ENCODE measurements at regions not wholly inside any gene's neighbourhood (a gene's known extent, or its start where the extent isn't known, plus 50 kb on each side); places are given as distances from the start of the nearest gene placed in this dataset.

GRCh38 chr3:89971329-89971728 lies 863.9 kb downstream of the EPHA3 start:
- H3K27me3 ChIP-seq = no peaks in the 10 kb centered on the region
- H3K4me1 ChIP-seq = no peaks in the 10 kb centered on the region
- WGBS, 2 donors = 91 to 93% methylated on average over 2 of the region's 2 CpGs
- H3K36me3 ChIP-seq = no peaks in the 10 kb centered on the region
- no peak overlapping the region for H3K27ac ChIP-seq
- TF ChIP-seq EP300 (IDR thresholded peaks at IDR 0.05) = no peak
- no peak for TF ChIP-seq CTCF (IDR thresholded peaks at IDR 0.05)
- H3K4me3 ChIP-seq = no peak overlapping the region
- no peak for DNase-seq (ENCODE audit: low spot score in 2 of 2)
- peaks cover 0 to 8% (median 0%) of the 10 kb centered on the region in 4 donors for H3K9me3 ChIP-seq

- no peak overlapping the region for H3K4me3 ChIP-seq
- WGBS, 2 donors = 75 to 80% methylated on average over 2 of the region's 2 CpGs
- H3K36me3 ChIP-seq = no peaks in the 10 kb centered on the region
- no peak for DNase-seq (ENCODE audit: low spot score in 2 of 2)
- no peaks in the 10 kb centered on the region for H3K4me1 ChIP-seq
- H3K27ac ChIP-seq = no peak overlapping the region
- H3K9me3 ChIP-seq = peaks cover 0 to under 1% (median 0%) of the 10 kb centered on the region in 4 donors
- H3K27me3 ChIP-seq = no peaks in the 10 kb centered on the region
- TF ChIP-seq EP300 (IDR thresholded peaks at IDR 0.05) (no peak), CTCF (IDR thresholded peaks at IDR 0.05) (no peak), POLR2A (IDR thresholded peaks at IDR 0.05) (no peak)
Observed at GRCh38 chr3:89973156-89973555, 865.7 kb downstream of the EPHA3 start.

- no peak overlapping the region for H3K4me3 ChIP-seq
- H3K4me1 ChIP-seq = no peaks in the 10 kb centered on the region
- WGBS, 2 donors = 82% methylated on average over 5 of the region's 5 CpGs
- no peaks in the 10 kb centered on the region for H3K9me3 ChIP-seq
- DNase-seq (ENCODE audit: low spot score in 2 of 2) = no peak
- no peak overlapping the region for H3K27ac ChIP-seq
- H3K36me3 ChIP-seq = no peaks in the 10 kb centered on the region
- no peak for TF ChIP-seq CTCF (IDR thresholded peaks at IDR 0.05)
- no peak for TF ChIP-seq EP300 (IDR thresholded peaks at IDR 0.05)
- no peak for TF ChIP-seq POLR2A (IDR thresholded peaks at IDR 0.05)
- no peaks in the 10 kb centered on the region for H3K27me3 ChIP-seq
Observed at GRCh38 chr3:89974903-89975519, 867.6 kb downstream of the EPHA3 start.

- no peak for DNase-seq (ENCODE audit: low spot score in 2 of 2)
- H3K27ac ChIP-seq = no peak overlapping the region
- 72 to 77% methylated on average over 2 of the region's 2 CpGs for WGBS, 2 donors
Observed at GRCh38 chr3:89983449-89983848, 876.0 kb downstream of the EPHA3 start.

More at GRCh38 chr3:89983449-89983848, 876.0 kb downstream of the EPHA3 start:
- Histone ChIP-seq H3K4me1 (no peaks in the 10 kb centered on the region), H3K27me3 (no peaks in the 10 kb centered on the region), H3K36me3 (no peaks in the 10 kb centered on the region), H3K9me3 (peaks cover 0 to 4% (median 0%) of the 10 kb centered on the region in 4 donors), H3K4me3 (no peak overlapping the region)
- TF ChIP-seq POLR2A (IDR thresholded peaks at IDR 0.05) = no peak
- no peak for TF ChIP-seq CTCF (IDR thresholded peaks at IDR 0.05)
- no peak for TF ChIP-seq EP300 (IDR thresholded peaks at IDR 0.05)
